Raji (cell line): ENCODE measurements at regions not wholly inside any gene's neighbourhood (a gene's known extent, or its start where the extent isn't known, plus 50 kb on each side); places are given as distances from the start of the nearest gene placed in this dataset.

ENCODE experiments used
- POLR2A ChIP-seq: IDR thresholded peaks from 2 replicates; pipeline ENCODE4 v1.6.1; 2011; ENCODE audit warnings: low read depth, low read length, control low read depth; ENCODE audit not compliant: insufficient read depth

GRCh38 chr5:34244281-34245031 lies 201.4 kb upstream of the C1QTNF3 start:
- TF ChIP-seq POLR2A = peak; percentile 50

GRCh38 chr5:34409373-34409772 lies 246.8 kb upstream of the RAI14 start:
- no peak for TF ChIP-seq POLR2A

- TF ChIP-seq POLR2A = no peak
Observed at GRCh38 chr5:34410411-34411139, 245.6 kb upstream of the RAI14 start.

GRCh38 chr5:34411470-34412346 lies 244.4 kb upstream of the RAI14 start:
- no peak for TF ChIP-seq POLR2A

GRCh38 chr5:34412736-34413135 lies 243.4 kb upstream of the RAI14 start:
- no peak for TF ChIP-seq POLR2A

- TF ChIP-seq POLR2A = no peak
Observed at GRCh38 chr5:34415559-34416198, 240.4 kb upstream of the RAI14 start.

- TF ChIP-seq POLR2A = no peak
Observed at GRCh38 chr5:34416501-34417008, 239.6 kb upstream of the RAI14 start.

GRCh38 chr5:34436761-34437501 lies 219.2 kb upstream of the RAI14 start:
- no peak for TF ChIP-seq POLR2A

- TF ChIP-seq POLR2A = no peak
Observed at GRCh38 chr5:34439601-34440000, 216.5 kb upstream of the RAI14 start.

GRCh38 chr5:34447424-34447823 lies 208.7 kb upstream of the RAI14 start:
- TF ChIP-seq POLR2A = no peak

GRCh38 chr5:34449639-34450038 lies 206.5 kb upstream of the RAI14 start:
- TF ChIP-seq POLR2A = no peak

GRCh38 chr5:34450338-34450737 lies 205.8 kb upstream of the RAI14 start:
- TF ChIP-seq POLR2A = no peak

GRCh38 chr5:34452170-34452828 lies 203.8 kb upstream of the RAI14 start:
- TF ChIP-seq POLR2A = no peak

GRCh38 chr5:34455098-34455497 lies 201.0 kb upstream of the RAI14 start:
- TF ChIP-seq POLR2A = no peak

GRCh38 chr5:34459908-34460307 lies 196.2 kb upstream of the RAI14 start:
- TF ChIP-seq POLR2A = no peak
